ENCODE measurements at regions not wholly inside any gene's neighbourhood (a gene's known extent, or its start where the extent isn't known, plus 50 kb on each side); places are given as distances from the start of the nearest gene placed in this dataset.

DNA sequence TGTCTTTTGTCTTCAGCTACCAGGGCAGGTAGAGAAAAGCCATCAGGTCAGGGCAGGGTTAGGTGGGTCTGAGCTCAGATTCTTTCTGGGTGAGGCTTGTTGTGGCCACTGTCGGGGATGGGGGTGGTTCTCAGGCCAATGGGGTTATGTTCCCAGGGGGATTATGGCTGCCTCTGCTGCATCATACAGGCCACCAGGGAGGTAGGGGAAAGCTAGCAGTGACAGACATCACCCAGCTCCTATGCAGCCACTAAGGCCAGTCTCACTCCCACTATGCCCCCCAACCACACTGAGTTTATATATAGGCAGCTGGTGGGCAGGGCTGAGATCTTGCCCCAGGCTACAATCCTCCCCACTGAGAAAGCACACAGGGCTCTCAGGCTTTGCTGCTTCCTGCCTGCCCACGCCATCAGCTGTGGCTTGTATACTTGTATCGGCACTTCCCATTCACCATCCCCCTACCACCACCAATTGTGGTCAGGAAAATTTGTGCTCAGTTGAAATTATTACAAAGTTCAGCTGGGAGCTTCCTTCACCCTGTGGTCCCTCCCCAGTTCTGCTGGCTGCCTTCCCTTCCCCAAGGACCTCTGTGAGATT, 72.6 kb upstream of the PTPN13 start:
- TF ChIP-seq POLR2A (IDR thresholded peaks at IDR 0.05): no peak
- TF ChIP-seq, protein P1, sequence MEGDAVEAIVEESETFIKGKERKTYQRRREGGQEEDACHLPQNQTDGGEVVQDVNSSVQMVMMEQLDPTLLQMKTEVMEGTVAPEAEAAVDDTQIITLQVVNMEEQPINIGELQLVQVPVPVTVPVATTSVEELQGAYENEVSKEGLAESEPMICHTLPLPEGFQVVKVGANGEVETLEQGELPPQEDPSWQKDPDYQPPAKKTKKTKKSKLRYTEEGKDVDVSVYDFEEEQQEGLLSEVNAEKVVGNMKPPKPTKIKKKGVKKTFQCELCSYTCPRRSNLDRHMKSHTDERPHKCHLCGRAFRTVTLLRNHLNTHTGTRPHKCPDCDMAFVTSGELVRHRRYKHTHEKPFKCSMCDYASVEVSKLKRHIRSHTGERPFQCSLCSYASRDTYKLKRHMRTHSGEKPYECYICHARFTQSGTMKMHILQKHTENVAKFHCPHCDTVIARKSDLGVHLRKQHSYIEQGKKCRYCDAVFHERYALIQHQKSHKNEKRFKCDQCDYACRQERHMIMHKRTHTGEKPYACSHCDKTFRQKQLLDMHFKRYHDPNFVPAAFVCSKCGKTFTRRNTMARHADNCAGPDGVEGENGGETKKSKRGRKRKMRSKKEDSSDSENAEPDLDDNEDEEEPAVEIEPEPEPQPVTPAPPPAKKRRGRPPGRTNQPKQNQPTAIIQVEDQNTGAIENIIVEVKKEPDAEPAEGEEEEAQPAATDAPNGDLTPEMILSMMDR (IDR thresholded peaks at IDR 0.05): no peak
- no peak for TF ChIP-seq EP300 (IDR thresholded peaks at IDR 0.05)
